CD1c-positive myeloid dendritic cell (primary cell): ENCODE measurements at regions not wholly inside any gene's neighbourhood (a gene's known extent, or its start where the extent isn't known, plus 50 kb on each side); places are given as distances from the start of the nearest gene placed in this dataset.
A peak's percentile ranks its signal among the peaks of the same experiment; 100 is the strongest.
"Not testable (repeated sequence)": the region's sequence is repeated elsewhere in the genome, so short reads cannot be mapped to it uniquely, and the experiment has no call there.

Experiments
- DNase-seq: peaks from one replicate; pipeline ENCODE4 v3.0.0-alpha.2; 2016; ENCODE audit errors: extremely low spot score

GRCh38 chr21:9788281-9788680, 733.1 kb upstream of the TPTE start:
- not testable (repeated sequence) for DNase-seq

GRCh38 chr21:9790354-9790753, 731.0 kb upstream of the TPTE start:
- DNase-seq = not testable (repeated sequence)

GRCh38 chr21:9791453-9791852, 729.9 kb upstream of the TPTE start:
- DNase-seq = not testable (repeated sequence)

GRCh38 chr21:9795291-9795690, 726.1 kb upstream of the TPTE start:
- DNase-seq = peak; percentile 0

GRCh38 chr21:9796293-9796692, 725.1 kb upstream of the TPTE start:
- DNase-seq = not testable (repeated sequence)

GRCh38 chr21:9807675-9808074, 713.7 kb upstream of the TPTE start:
- not testable (repeated sequence) for DNase-seq

- DNase-seq = not testable (repeated sequence)
Observed at GRCh38 chr21:9811223-9812004, 710.0 kb upstream of the TPTE start.

GRCh38 chr21:9812507-9812906, 708.9 kb upstream of the TPTE start:
- DNase-seq = not testable (repeated sequence)

GRCh38 chr21:9813894-9814814, 707.2 kb upstream of the TPTE start:
- not testable (repeated sequence) for DNase-seq

GRCh38 chr21:9815181-9815789, 706.1 kb upstream of the TPTE start:
- DNase-seq = not testable (repeated sequence)

GRCh38 chr21:9816734-9817334, 704.5 kb upstream of the TPTE start:
- DNase-seq = not testable (repeated sequence)

- not testable (repeated sequence) for DNase-seq
Observed at GRCh38 chr21:9817841-9818441, 703.4 kb upstream of the TPTE start.

- not testable (repeated sequence) for DNase-seq
Observed at GRCh38 chr21:9819549-9820192, 701.7 kb upstream of the TPTE start.

- DNase-seq = not testable (repeated sequence)
Observed at GRCh38 chr21:9820579-9820978, 700.8 kb upstream of the TPTE start.

GRCh38 chr21:9821472-9821871, 699.9 kb upstream of the TPTE start:
- DNase-seq = not testable (repeated sequence)

- not testable (repeated sequence) for DNase-seq
Observed at GRCh38 chr21:9822093-9822820, 699.1 kb upstream of the TPTE start.

GRCh38 chr21:9823197-9824157, 697.9 kb upstream of the TPTE start:
- DNase-seq = not testable (repeated sequence)

- not testable (repeated sequence) for DNase-seq
Observed at GRCh38 chr21:9830801-9831200, 690.6 kb upstream of the TPTE start.

- DNase-seq = not testable (repeated sequence)
Observed at GRCh38 chr21:9832751-9833150, 688.6 kb upstream of the TPTE start.
